GM12874 (cell line): ENCODE measurements at regions not wholly inside any gene's neighbourhood (a gene's known extent, or its start where the extent isn't known, plus 50 kb on each side); places are given as distances from the start of the nearest gene placed in this dataset.

ENCODE experiments used
- CTCF ChIP-seq: IDR thresholded peaks from 2 replicates; pipeline ENCODE4 v1.5.1; 2011; ENCODE audit warnings: low read depth, mild to moderate bottlenecking, control low read depth, low read length, moderate library complexity; ENCODE audit not compliant: insufficient read depth

- no peak for TF ChIP-seq CTCF
Observed at GRCh38 chr22:26894766-26895485, 237.5 kb downstream of the MIAT start.

DNA sequence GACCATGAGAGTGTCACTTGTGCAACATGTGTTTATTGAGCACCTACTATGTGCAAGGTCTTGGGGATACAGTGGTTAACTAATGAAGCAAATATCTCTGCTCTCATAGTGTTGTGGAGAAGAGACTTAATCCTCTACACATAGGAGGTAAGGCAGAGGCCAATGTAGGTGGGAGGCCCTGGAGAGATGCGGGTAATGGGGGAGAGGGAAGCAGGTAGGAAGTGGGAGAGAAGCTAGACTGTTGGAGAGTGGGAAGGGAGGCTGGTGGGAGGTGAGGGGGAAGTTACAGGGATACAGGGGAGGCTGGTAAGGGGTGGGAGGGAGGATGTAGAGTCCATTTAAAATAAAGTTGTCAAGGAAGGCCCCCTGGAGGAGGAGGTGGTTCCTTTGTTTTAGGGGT is 240.0 kb downstream of the MIAT start:
- TF ChIP-seq CTCF: no peak

- TF ChIP-seq CTCF: no peak
Observed at GRCh38 chr22:26898946-26899605, 241.7 kb downstream of the MIAT start.

DNA sequence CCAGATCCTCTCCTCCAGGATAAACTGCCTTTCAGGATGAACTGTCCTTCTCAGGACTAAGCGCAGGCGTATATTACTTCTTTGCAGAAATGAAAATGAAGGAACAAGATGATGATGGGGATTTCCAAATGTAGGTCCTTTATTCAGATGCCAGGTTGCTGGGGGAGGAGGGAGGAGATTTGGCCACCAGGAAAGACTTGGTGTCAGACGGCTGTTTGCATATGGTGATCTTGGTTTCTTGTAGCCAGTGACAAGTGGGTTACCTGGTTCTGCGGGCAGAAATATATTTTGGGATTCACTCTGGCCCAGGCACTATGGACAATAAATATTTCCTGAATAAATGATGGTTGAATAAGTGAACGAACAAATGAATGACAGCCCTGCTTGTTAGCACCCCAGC is 243.4 kb downstream of the MIAT start:
- TF ChIP-seq CTCF: no peak

GRCh38 chr22:26901198-26901816 is 243.9 kb downstream of the MIAT start:
- no peak for TF ChIP-seq CTCF

GRCh38 chr22:26902401-26903029 is 245.1 kb downstream of the MIAT start:
- no peak for TF ChIP-seq CTCF
